A549 (cell line): ENCODE measurements at regions not wholly inside any gene's neighbourhood (a gene's known extent, or its start where the extent isn't known, plus 50 kb on each side); places are given as distances from the start of the nearest gene placed in this dataset.

Source experiments
- ATAC-seq, 2 experiments: fragments of 200-7000 bp in 1 of 2; fragments of >200 bp in 1 of 2; cut with Nextera tagmentation in 1 of 2; cut with Tn5 transposase in 1 of 2; 3 replicates each; pipeline versions ENCODE4 v1.8.0 to v1.9.1; 2018 to 2020; ENCODE audit warnings: mild to moderate bottlenecking in 1 of 2, moderate library complexity in 1 of 2
- CTCF ChIA-PET: fragments of 300-600 bp; sonication (Branson Sonifier 250); formaldehyde crosslinking; extraction: SDS; loops from one replicate; lab custom pipeline; 2021; ENCODE audit warnings: antibody characterized with exemption, inconsistent platforms; lab: Yijun Ruan, JAX
- POLR2A ChIA-PET: fragments of 350-600 bp; formaldehyde crosslinking; extraction: SDS; loops from one replicate; lab custom pipeline; 2021; ENCODE audit warnings: antibody characterized with exemption, inconsistent platforms; lab: Yijun Ruan, JAX
- DNase-seq, 2 experiments: peaks; one replicate each; pipeline versions ENCODE4 v3.0.0 to v3.0.0-alpha.2; 2011 to 2016; ENCODE audit warnings: low read depth in 1 of 2, low spot score in 1 of 2
- FAIRE-seq: peaks from 2 replicates; lab custom pipeline; 2011; peaks lifted over from hg19 to GRCh38; lab: Jason Lieb, UNC
- H3K27ac ChIP-seq, 2 experiments: fragments of >200 bp; sonication (Bioruptor Twin); formaldehyde crosslinking; 3 replicates each; pipeline ENCODE4 v1.5.1; 2016 to 2017
- H3K4me1 ChIP-seq: fragments of >200 bp; sonication (Bioruptor Twin); formaldehyde crosslinking; 3 replicates; pipeline ENCODE4 v1.6.1; 2016
- H3K4me2 ChIP-seq: fragments of >200 bp; sonication (Bioruptor Twin); formaldehyde crosslinking; 3 replicates; pipeline ENCODE4 v1.6.1; 2016
- H3K4me3 ChIP-seq: fragments of >200 bp; sonication (Bioruptor Twin); formaldehyde crosslinking; 3 replicates; pipeline ENCODE4 v1.5.1; 2016
- H3K9me3 ChIP-seq: fragments of >200 bp; sonication (Bioruptor Twin); formaldehyde crosslinking; 3 replicates; pipeline ENCODE4 v1.6.1; 2016
- BHLHE40 ChIP-seq: IDR thresholded peaks from 2 replicates; pipeline ENCODE4 v1.6.1; 2012; ENCODE audit warnings: low read depth, low read length, inconsistent platforms
- CBX2 ChIP-seq: fragments of 200-600 bp; sonication (generic); IDR thresholded peaks from 2 replicates; pipeline ENCODE4 v1.6.1; 2016; ENCODE audit warnings: low read depth, mild to moderate bottlenecking, borderline replicate concordance
- CHD2 ChIP-seq: fragments of 150-350 bp; IDR thresholded peaks from 2 replicates; pipeline ENCODE4 v1.6.1; 2014; ENCODE audit warnings: low read length; ENCODE audit not compliant: partially characterized antibody
- EHF ChIP-seq: fragments of 250-450 bp; sonication (Bioruptor Pico); IDR thresholded peaks from 2 replicates; pipeline ENCODE4 v1.5.0; 2020; ENCODE audit warnings: mild to moderate bottlenecking
- EHMT2 ChIP-seq: fragments of 200-600 bp; sonication (generic); IDR thresholded peaks from 2 replicates; pipeline ENCODE4 v1.6.1; 2016; ENCODE audit warnings: antibody characterized with exemption, low read depth, mild to moderate bottlenecking, moderate library complexity
- EP300 ChIP-seq, 2 experiments: fragments of >200 bp; sonication (Bioruptor Twin); formaldehyde crosslinking; IDR thresholded peaks; 2 replicates in 1 of 2; 3 replicates in 1 of 2; pipeline ENCODE4 v1.6.1; 2016 to 2017
- FOSB ChIP-seq: fragments of 250-450 bp; sonication (Bioruptor Pico); IDR thresholded peaks from 2 replicates; pipeline ENCODE4 v1.5.0; 2020; ENCODE audit warnings: mild to moderate bottlenecking, moderate library complexity
- FOSL2 ChIP-seq, 2 experiments: fragments of 450-650 bp in 1 of 2; fragments of >200 bp in 1 of 2; sonication (Bioruptor Twin) in 1 of 2; formaldehyde crosslinking; IDR thresholded peaks; 2 replicates each; pipeline versions ENCODE4 v1.5.0 to v1.6.1; 2016 to 2020; ENCODE audit warnings: mild to moderate bottlenecking in 1 of 2, moderate library complexity in 1 of 2
- HDAC2 ChIP-seq: fragments of 200-600 bp; sonication (generic); IDR thresholded peaks from 2 replicates; pipeline ENCODE4 v1.6.1; 2016
- HOXA7 ChIP-seq: fragments of 250-450 bp; sonication (Bioruptor Pico); IDR thresholded peaks from 2 replicates; pipeline ENCODE4 v1.5.0; 2020; ENCODE audit warnings: mild to moderate bottlenecking, moderate library complexity
- JUNB ChIP-seq: fragments of >200 bp; sonication (Bioruptor Twin); formaldehyde crosslinking; IDR thresholded peaks from 2 replicates; pipeline ENCODE4 v1.6.1; 2016
- KDM1A ChIP-seq: fragments of 200-600 bp; sonication (generic); IDR thresholded peaks from 2 replicates; pipeline ENCODE4 v1.6.1; 2016; ENCODE audit warnings: low read depth, mild to moderate bottlenecking
- MAFK ChIP-seq: fragments of 450-650 bp; IDR thresholded peaks from 2 replicates; pipeline ENCODE4 v1.6.1; 2014; ENCODE audit not compliant: partially characterized antibody
- MYC ChIP-seq: IDR thresholded peaks from 2 replicates; pipeline ENCODE4 v1.6.1; 2012; ENCODE audit warnings: mild to moderate bottlenecking, inconsistent platforms, low read length, improper control_type of control experiment, borderline replicate concordance
- NR3C1 ChIP-seq: fragments of >200 bp; sonication (Bioruptor Twin); formaldehyde crosslinking; IDR thresholded peaks from 3 replicates; pipeline ENCODE4 v1.6.1; 2017
- POLR2AphosphoS2 ChIP-seq: conservative IDR thresholded peaks from 2 replicates; pipeline ENCODE4 v1.6.1; 2012; ENCODE audit warnings: low read length, improper control_type of control experiment, inconsistent platforms
- RAD21 ChIP-seq, 2 experiments: fragments of >200 bp in 1 of 2; sonication (Bioruptor Twin) in 1 of 2; formaldehyde crosslinking in 1 of 2; IDR thresholded peaks in 1 of 2; conservative IDR thresholded peaks in 1 of 2; 2 replicates in 1 of 2; 3 replicates in 1 of 2; pipeline ENCODE4 v1.6.1; 2012 to 2018; ENCODE audit warnings: inconsistent platforms in 1 of 2
- RARB ChIP-seq: fragments of 250-450 bp; sonication (Bioruptor Pico); IDR thresholded peaks from 2 replicates; pipeline ENCODE4 v1.8.0; 2021; ENCODE audit warnings: mild to moderate bottlenecking, moderate library complexity
- RCOR1 ChIP-seq: fragments of 150-350 bp; IDR thresholded peaks from 2 replicates; pipeline ENCODE4 v1.6.1; 2014; ENCODE audit warnings: antibody characterized with exemption, low read length, low read depth
- SMC3 ChIP-seq: fragments of >200 bp; sonication (Bioruptor Twin); formaldehyde crosslinking; IDR thresholded peaks from 3 replicates; pipeline ENCODE4 v1.6.1; 2018; ENCODE audit warnings: inconsistent platforms
- SREBF2 ChIP-seq: fragments of 450-650 bp; IDR thresholded peaks from 2 replicates; pipeline ENCODE4 v1.6.1; 2014; ENCODE audit warnings: mild to moderate bottlenecking, moderate library complexity
- TP53 ChIP-seq: fragments of 250-450 bp; sonication (Bioruptor Pico); IDR thresholded peaks from 2 replicates; pipeline ENCODE4 v1.5.0; 2021; ENCODE audit warnings: mild to moderate bottlenecking, moderate library complexity
- ZFP36 ChIP-seq: fragments of 450-650 bp; IDR thresholded peaks from 2 replicates; pipeline ENCODE4 v1.6.1; 2014; ENCODE audit warnings: borderline replicate concordance; ENCODE audit not compliant: partially characterized antibody
- ZNF302 ChIP-seq: fragments of 250-450 bp; sonication (Bioruptor Pico); IDR thresholded peaks from 2 replicates; pipeline ENCODE4 v1.9.0; 2021; ENCODE audit warnings: inconsistent platforms, mild to moderate bottlenecking, moderate library complexity
- WGBS: methylation state at CpG from one replicate; pipeline ENCODE4 v1.1.6; 2017; ENCODE audit errors: missing lambda C conversion rate; 5-methylcytosine and 5-hydroxymethylcytosine counted together
- TF ChIP-seq, protein P1 (sequence below): fragments of 250-450 bp; sonication (Bioruptor Pico); IDR thresholded peaks from 2 replicates; pipeline ENCODE4 v1.5.0; 2020; ENCODE audit warnings: low read depth, mild to moderate bottlenecking, moderate library complexity
- TF ChIP-seq, protein P2 (sequence below): fragments of 150-350 bp; IDR thresholded peaks from 2 replicates; pipeline ENCODE4 v1.6.1; 2014; ENCODE audit warnings: low read depth, mild to moderate bottlenecking, low read length
- TF ChIP-seq, protein P3 (sequence below): fragments of >200 bp; sonication (Bioruptor Twin); formaldehyde crosslinking; IDR thresholded peaks from 2 replicates; pipeline ENCODE4 v1.6.1; 2016
- TF ChIP-seq, protein P4 (sequence below): fragments of 450-650 bp; IDR thresholded peaks from 2 replicates; pipeline ENCODE4 v1.6.1; 2014; ENCODE audit warnings: antibody characterized with exemption
- TF ChIP-seq, protein P5 (sequence below): IDR thresholded peaks from 2 replicates; pipeline ENCODE4 v1.6.1; 2012; ENCODE audit warnings: low read depth, borderline replicate concordance

DNA sequence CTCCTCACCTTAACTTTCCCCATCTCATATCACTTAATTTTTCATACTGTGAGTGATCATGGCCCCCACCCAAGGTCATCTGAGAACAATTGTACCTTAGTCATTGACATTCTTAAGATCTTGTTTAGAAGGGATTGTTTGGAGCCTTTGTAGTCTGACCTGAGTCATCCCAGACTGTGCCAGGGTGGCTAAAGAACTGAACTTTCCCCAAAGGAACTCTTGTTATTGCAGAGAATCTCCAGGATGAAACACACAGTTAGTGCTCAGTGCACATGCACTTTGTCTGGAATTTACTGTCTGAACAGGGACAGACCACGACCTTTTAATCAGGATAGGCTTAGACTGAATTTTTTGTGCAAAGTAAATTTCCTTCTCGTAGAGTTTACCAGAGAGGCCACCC lies 112.6 kb upstream of the CCN2 start:
- no peak overlapping the region for H3K4me3 ChIP-seq
- ChIA-PET POLR2A (interaction anchor here (1.6 kb wide), 1 partner anchor 112 kb away, joined by 10 read pairs; the partner anchor contains the start of gene CCN2), CTCF (no interaction called here)
- TF ChIP-seq FOSL2 (IDR thresholded peaks at IDR 0.05) = 0 out of 2 replicates have a peak, but pooled peaks have one; percentile 20
- peak; percentile 63 for TF ChIP-seq FOSL2 (CRISPR knock-in tag; IDR thresholded peaks at IDR 0.05)
- TF ChIP-seq FOSB (CRISPR knock-in tag) = no peak
- TF ChIP-seq RAD21 (conservative IDR thresholded peaks at IDR 0.05 in 1 of 2, IDR thresholded peaks at IDR 0.05 in 1 of 2) = peak in 1 of 2 experiments; percentile 20; a peak in 1 of 5 replicates
- TF ChIP-seq EP300 (IDR thresholded peaks at IDR 0.05) = peak in 1 of 2 experiments; percentile 32; a peak in 1 of 5 replicates
- peak; percentile 67 for TF ChIP-seq JUNB
- no peak for TF ChIP-seq RCOR1
- TF ChIP-seq TP53 (CRISPR knock-in tag) = no peak
- TF ChIP-seq, protein P1, sequence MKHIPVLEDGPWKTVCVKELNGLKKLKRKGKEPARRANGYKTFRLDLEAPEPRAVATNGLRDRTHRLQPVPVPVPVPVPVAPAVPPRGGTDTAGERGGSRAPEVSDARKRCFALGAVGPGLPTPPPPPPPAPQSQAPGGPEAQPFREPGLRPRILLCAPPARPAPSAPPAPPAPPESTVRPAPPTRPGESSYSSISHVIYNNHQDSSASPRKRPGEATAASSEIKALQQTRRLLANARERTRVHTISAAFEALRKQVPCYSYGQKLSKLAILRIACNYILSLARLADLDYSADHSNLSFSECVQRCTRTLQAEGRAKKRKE = no peak
- no peaks in the 10 kb centered on the region for H3K9me3 ChIP-seq
- ATAC-seq (peak; percentile 90 to 93), DNase-seq (peak; percentile 17 to 73), FAIRE-seq (no peak)
- H3K27ac ChIP-seq = peak overlapping the region; percentile 74 to 78
- 14% methylated on average over 2 of the region's 2 CpGs for WGBS
- H3K4me1 ChIP-seq = peaks cover 37% of the 10 kb centered on the region
- peak overlapping the region; percentile 67 for H3K4me2 ChIP-seq

DNA sequence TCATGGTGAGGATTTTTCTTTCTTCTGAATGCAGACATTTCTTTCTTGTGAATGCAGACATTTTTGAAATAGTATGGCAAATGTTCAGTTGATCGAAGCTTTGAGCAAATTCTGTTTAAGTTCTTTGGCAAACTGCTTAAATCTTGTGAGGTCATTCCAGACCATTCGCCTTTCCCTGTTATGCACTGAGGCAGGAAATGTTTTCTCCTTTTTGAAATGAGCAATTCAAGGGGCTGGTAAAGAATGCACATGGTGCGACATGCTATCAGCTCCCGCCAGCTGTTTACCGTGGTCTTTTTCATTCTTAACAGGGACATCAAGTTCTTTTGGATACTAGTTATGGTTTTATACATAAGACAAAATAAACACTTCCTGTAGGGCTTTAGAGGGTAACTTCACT lies 112.0 kb upstream of the CCN2 start:
- CTCF ChIA-PET = no interaction called here
- H3K4me2 ChIP-seq = peak overlapping the region; percentile 67
- DNase-seq = no peak
- POLR2A ChIA-PET = interaction anchor here (1.6 kb wide), 1 partner anchor 112 kb away, joined by 10 read pairs; the partner anchor contains the start of gene CCN2
- no peak for FAIRE-seq
- H3K9me3 ChIP-seq = no peaks in the 10 kb centered on the region
- ATAC-seq = no peak; a peak in 1 of 6 replicates
- peak overlapping the region; percentile 73 to 78 for H3K27ac ChIP-seq
- H3K4me3 ChIP-seq = no peak overlapping the region
- H3K4me1 ChIP-seq = peaks cover 37% of the 10 kb centered on the region
- TF ChIP-seq ZNF302 (CRISPR knock-in tag) = no peak
- TF ChIP-seq SMC3 = no peak
- TF ChIP-seq, protein P2, sequence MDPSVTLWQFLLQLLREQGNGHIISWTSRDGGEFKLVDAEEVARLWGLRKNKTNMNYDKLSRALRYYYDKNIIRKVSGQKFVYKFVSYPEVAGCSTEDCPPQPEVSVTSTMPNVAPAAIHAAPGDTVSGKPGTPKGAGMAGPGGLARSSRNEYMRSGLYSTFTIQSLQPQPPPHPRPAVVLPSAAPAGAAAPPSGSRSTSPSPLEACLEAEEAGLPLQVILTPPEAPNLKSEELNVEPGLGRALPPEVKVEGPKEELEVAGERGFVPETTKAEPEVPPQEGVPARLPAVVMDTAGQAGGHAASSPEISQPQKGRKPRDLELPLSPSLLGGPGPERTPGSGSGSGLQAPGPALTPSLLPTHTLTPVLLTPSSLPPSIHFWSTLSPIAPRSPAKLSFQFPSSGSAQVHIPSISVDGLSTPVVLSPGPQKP = no peak
- TF ChIP-seq POLR2AphosphoS2 = no peak
- TF ChIP-seq, protein P3, sequence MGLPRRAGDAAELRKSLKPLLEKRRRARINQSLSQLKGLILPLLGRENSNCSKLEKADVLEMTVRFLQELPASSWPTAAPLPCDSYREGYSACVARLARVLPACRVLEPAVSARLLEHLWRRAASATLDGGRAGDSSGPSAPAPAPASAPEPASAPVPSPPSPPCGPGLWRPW = no peak
- no peak for TF ChIP-seq EHMT2
- TF ChIP-seq, protein P4, sequence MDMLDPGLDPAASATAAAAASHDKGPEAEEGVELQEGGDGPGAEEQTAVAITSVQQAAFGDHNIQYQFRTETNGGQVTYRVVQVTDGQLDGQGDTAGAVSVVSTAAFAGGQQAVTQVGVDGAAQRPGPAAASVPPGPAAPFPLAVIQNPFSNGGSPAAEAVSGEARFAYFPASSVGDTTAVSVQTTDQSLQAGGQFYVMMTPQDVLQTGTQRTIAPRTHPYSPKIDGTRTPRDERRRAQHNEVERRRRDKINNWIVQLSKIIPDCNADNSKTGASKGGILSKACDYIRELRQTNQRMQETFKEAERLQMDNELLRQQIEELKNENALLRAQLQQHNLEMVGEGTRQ = no peak
- TF ChIP-seq SREBF2 = no peak
- TF ChIP-seq NR3C1 = no peak
- 56% methylated on average over 5 of the region's 5 CpGs for WGBS

DNA sequence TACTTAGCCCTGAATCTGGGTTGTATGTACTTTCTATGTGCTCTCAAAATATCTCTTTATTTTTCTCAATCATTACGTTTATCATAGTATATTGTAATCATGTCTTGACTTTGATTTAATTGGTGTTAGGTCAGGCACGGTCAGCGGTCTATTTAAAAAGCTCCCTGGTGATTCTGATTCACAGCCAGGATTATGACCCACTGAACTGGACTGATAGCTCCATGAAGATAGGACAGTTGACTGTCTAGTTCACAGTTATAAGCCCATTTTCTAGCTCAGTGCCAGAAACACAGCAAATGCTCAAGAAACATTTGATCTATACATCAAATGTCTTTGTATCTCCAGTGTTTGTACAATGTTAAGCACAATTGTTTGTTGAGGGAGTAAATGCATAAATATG lies 111.5 kb upstream of the CCN2 start:
- Histone ChIP-seq H3K27ac (peak overlapping the region; percentile 53 to 73; a peak in 5 of 6 replicates), H3K9me3 (no peaks in the 10 kb centered on the region), H3K4me1 (peaks cover 37% of the 10 kb centered on the region), H3K4me3 (no peak overlapping the region), H3K4me2 (peak overlapping the region; percentile 67; the same call in 1 of the 3 replicates)
- DNase-seq = no peak
- no peak for FAIRE-seq
- WGBS = 80% methylated on average over 3 of the region's 3 CpGs
- no peak for ATAC-seq
- ChIA-PET POLR2A (interaction anchor here (1.6 kb wide), 1 partner anchor 111 kb away, joined by 10 read pairs; the partner anchor contains the start of gene CCN2), CTCF (interaction anchor here (0.6 to 1.2 kb wide), 2 partner anchors 13 to 68 kb away, joined by 3 read pairs; no protein-coding TSS in a partner anchor)
- TF ChIP-seq CBX2 = no peak
- no peak for TF ChIP-seq RARB (CRISPR knock-in tag)
- no peak for TF ChIP-seq MYC
- no peak for TF ChIP-seq SREBF2
- TF ChIP-seq KDM1A = no peak
- no peak for TF ChIP-seq EHF (CRISPR knock-in tag)
- TF ChIP-seq HDAC2 = no peak
- TF ChIP-seq EP300 (IDR thresholded peaks at IDR 0.05) = no peak
- no peak for TF ChIP-seq HOXA7
- TF ChIP-seq, protein P5, sequence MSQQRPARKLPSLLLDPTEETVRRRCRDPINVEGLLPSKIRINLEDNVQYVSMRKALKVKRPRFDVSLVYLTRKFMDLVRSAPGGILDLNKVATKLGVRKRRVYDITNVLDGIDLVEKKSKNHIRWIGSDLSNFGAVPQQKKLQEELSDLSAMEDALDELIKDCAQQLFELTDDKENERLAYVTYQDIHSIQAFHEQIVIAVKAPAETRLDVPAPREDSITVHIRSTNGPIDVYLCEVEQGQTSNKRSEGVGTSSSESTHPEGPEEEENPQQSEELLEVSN = no peak
- no peak for TF ChIP-seq ZFP36
- TF ChIP-seq BHLHE40 = no peak
- TF ChIP-seq, protein P1 = no peak
- TF ChIP-seq MAFK = no peak
- TF ChIP-seq CHD2 = no peak
- TF ChIP-seq SMC3 = no peak
